ENCODE measurements at regions not wholly inside any gene's neighbourhood (a gene's known extent, or its start where the extent isn't known, plus 50 kb on each side); places are given as distances from the start of the nearest gene placed in this dataset.
"Not testable (repeated sequence)": the region's sequence is repeated elsewhere in the genome, so short reads cannot be mapped to it uniquely, and the experiment has no call there.

- H4K20me1 ChIP-seq (ENCODE audit: insufficient read depth, low read depth, low read length) = no peaks in the 10 kb centered on the region
- H3K9ac ChIP-seq (ENCODE audit: low read length) = no peak overlapping the region
- H3K4me1 ChIP-seq (ENCODE audit: low read length) = no peaks in the 10 kb centered on the region
- no peaks in the 10 kb centered on the region for H3K9me2 ChIP-seq (replicated peaks; ENCODE audit: insufficient read depth, low read length)
- H3K79me2 ChIP-seq (ENCODE audit: low read length) = no peaks in the 10 kb centered on the region
- no peaks in the 10 kb centered on the region for H3K36me3 ChIP-seq (ENCODE audit: insufficient read depth, low read length)
- H3K4me2 ChIP-seq (ENCODE audit: low read depth, low read length, poor library complexity, severe bottlenecking) = no peak overlapping the region
- no peak overlapping the region for H3K27ac ChIP-seq (ENCODE audit: low read length)
- DNase-seq = no peak
- H3K4me3 ChIP-seq (ENCODE audit: low read length) = no peak overlapping the region
- no peak overlapping the region for H2AFZ ChIP-seq (ENCODE audit: low read length)
- H3K9me3 ChIP-seq (ENCODE audit: low read length) = no peaks in the 10 kb centered on the region
- no peaks in the 10 kb centered on the region for H3K27me3 ChIP-seq (ENCODE audit: low read length)
Observed at GRCh38 chr12:67477681-67478265, 170.8 kb upstream of the DYRK2 start.

GRCh38 chr12:67482751-67483661 is 165.5 kb upstream of the DYRK2 start:
- H3K4me3 ChIP-seq (ENCODE audit: low read length) = no peak overlapping the region
- H3K27ac ChIP-seq (ENCODE audit: low read length) = no peak overlapping the region
- H3K36me3 ChIP-seq (ENCODE audit: insufficient read depth, low read length) = no peaks in the 10 kb centered on the region
- no peak overlapping the region for H3K9ac ChIP-seq (ENCODE audit: low read length)
- no peaks in the 10 kb centered on the region for H3K9me2 ChIP-seq (replicated peaks; ENCODE audit: insufficient read depth, low read length)
- no peaks in the 10 kb centered on the region for H3K79me2 ChIP-seq (ENCODE audit: low read length)
- no peak overlapping the region for H3K4me2 ChIP-seq (ENCODE audit: low read depth, low read length, poor library complexity, severe bottlenecking)
- H4K20me1 ChIP-seq (ENCODE audit: insufficient read depth, low read depth, low read length) = no peaks in the 10 kb centered on the region
- no peaks in the 10 kb centered on the region for H3K27me3 ChIP-seq (ENCODE audit: low read length)
- H2AFZ ChIP-seq (ENCODE audit: low read length) = no peak overlapping the region
- H3K4me1 ChIP-seq (ENCODE audit: low read length) = no peaks in the 10 kb centered on the region
- DNase-seq = no peak
- H3K9me3 ChIP-seq (ENCODE audit: low read length) = no peaks in the 10 kb centered on the region

- Histone ChIP-seq H3K9me3 (ENCODE audit: low read length) (peaks cover 3% of the 10 kb centered on the region; the same call in 1 of the 2 replicates), H3K27me3 (ENCODE audit: low read length) (no peaks in the 10 kb centered on the region), H2AFZ (ENCODE audit: low read length) (no peak overlapping the region), H3K9ac (ENCODE audit: low read length) (no peak overlapping the region), H3K27ac (ENCODE audit: low read length) (no peak overlapping the region), H3K4me1 (ENCODE audit: low read length) (no peaks in the 10 kb centered on the region), H3K4me3 (ENCODE audit: low read length) (no peak overlapping the region), H3K9me2 (replicated peaks; ENCODE audit: insufficient read depth, low read length) (no peaks in the 10 kb centered on the region), H3K36me3 (ENCODE audit: insufficient read depth, low read length) (no peaks in the 10 kb centered on the region), H4K20me1 (ENCODE audit: insufficient read depth, low read depth, low read length) (no peaks in the 10 kb centered on the region), H3K79me2 (ENCODE audit: low read length) (no peaks in the 10 kb centered on the region), H3K4me2 (ENCODE audit: low read depth, low read length, poor library complexity, severe bottlenecking) (no peak overlapping the region)
- DNase-seq = no peak
Observed at GRCh38 chr12:67483871-67484554, 164.5 kb upstream of the DYRK2 start.

- no peaks in the 10 kb centered on the region for H3K27me3 ChIP-seq (ENCODE audit: low read length)
- H3K27ac ChIP-seq (ENCODE audit: low read length) = no peak overlapping the region
- no peak for DNase-seq
Observed at GRCh38 chr12:67484791-67485480, 163.6 kb upstream of the DYRK2 start.

GRCh38 chr12:67486671-67487070 is 161.9 kb upstream of the DYRK2 start:
- H3K4me2 ChIP-seq (ENCODE audit: low read depth, low read length, poor library complexity, severe bottlenecking) = no peak overlapping the region
- no peaks in the 10 kb centered on the region for H3K36me3 ChIP-seq (ENCODE audit: insufficient read depth, low read length)
- no peaks in the 10 kb centered on the region for H3K4me1 ChIP-seq (ENCODE audit: low read length)
- H2AFZ ChIP-seq (ENCODE audit: low read length) = no peak overlapping the region
- H3K9me3 ChIP-seq (ENCODE audit: low read length) = peaks cover 6% of the 10 kb centered on the region; the same call in 1 of the 2 replicates
- no peak for DNase-seq
- H3K9me2 ChIP-seq (replicated peaks; ENCODE audit: insufficient read depth, low read length) = no peaks in the 10 kb centered on the region
- H3K27ac ChIP-seq (ENCODE audit: low read length) = no peak overlapping the region
- H4K20me1 ChIP-seq (ENCODE audit: insufficient read depth, low read depth, low read length) = no peaks in the 10 kb centered on the region
- H3K27me3 ChIP-seq (ENCODE audit: low read length) = peaks cover 3% of the 10 kb centered on the region; the same call in 1 of the 2 replicates
- H3K9ac ChIP-seq (ENCODE audit: low read length) = no peak overlapping the region
- no peaks in the 10 kb centered on the region for H3K79me2 ChIP-seq (ENCODE audit: low read length)
- H3K4me3 ChIP-seq (ENCODE audit: low read length) = no peak overlapping the region

More at GRCh38 chr12:67484791-67485480, 163.6 kb upstream of the DYRK2 start:
- Histone ChIP-seq H3K79me2 (ENCODE audit: low read length) (no peaks in the 10 kb centered on the region), H3K36me3 (ENCODE audit: insufficient read depth, low read length) (no peaks in the 10 kb centered on the region), H3K4me2 (ENCODE audit: low read depth, low read length, poor library complexity, severe bottlenecking) (no peak overlapping the region), H3K9me2 (replicated peaks; ENCODE audit: insufficient read depth, low read length) (no peaks in the 10 kb centered on the region), H3K9me3 (ENCODE audit: low read length) (peaks cover 6% of the 10 kb centered on the region; the same call in 1 of the 2 replicates), H3K9ac (ENCODE audit: low read length) (no peak overlapping the region), H4K20me1 (ENCODE audit: insufficient read depth, low read depth, low read length) (no peaks in the 10 kb centered on the region), H2AFZ (ENCODE audit: low read length) (no peak overlapping the region), H3K4me1 (ENCODE audit: low read length) (no peaks in the 10 kb centered on the region), H3K4me3 (ENCODE audit: low read length) (no peak overlapping the region)

- not testable (repeated sequence) for H3K4me3 ChIP-seq (ENCODE audit: low read length); H3K36me3 ChIP-seq (ENCODE audit: insufficient read depth, low read length); H3K4me1 ChIP-seq (ENCODE audit: low read length); H3K9me3 ChIP-seq (ENCODE audit: low read length); H2AFZ ChIP-seq (ENCODE audit: low read length); H3K27ac ChIP-seq (ENCODE audit: low read length); H4K20me1 ChIP-seq (ENCODE audit: insufficient read depth, low read depth, low read length); H3K9me2 ChIP-seq (replicated peaks; ENCODE audit: insufficient read depth, low read length); H3K27me3 ChIP-seq (ENCODE audit: low read length); H3K9ac ChIP-seq (ENCODE audit: low read length); H3K79me2 ChIP-seq (ENCODE audit: low read length); H3K4me2 ChIP-seq (ENCODE audit: low read depth, low read length, poor library complexity, severe bottlenecking); DNase-seq
Observed at GRCh38 chr12:67488349-67488748, 160.2 kb upstream of the DYRK2 start.

- DNase-seq = no peak
- Histone ChIP-seq H3K36me3 (ENCODE audit: insufficient read depth, low read length) (no peaks in the 10 kb centered on the region), H4K20me1 (ENCODE audit: insufficient read depth, low read depth, low read length) (no peaks in the 10 kb centered on the region), H3K27me3 (ENCODE audit: low read length) (peaks cover 3% of the 10 kb centered on the region; the same call in 1 of the 2 replicates), H3K27ac (ENCODE audit: low read length) (no peak overlapping the region), H3K4me1 (ENCODE audit: low read length) (no peaks in the 10 kb centered on the region), H3K9ac (ENCODE audit: low read length) (no peak overlapping the region), H3K4me2 (ENCODE audit: low read depth, low read length, poor library complexity, severe bottlenecking) (no peak overlapping the region), H3K79me2 (ENCODE audit: low read length) (no peaks in the 10 kb centered on the region), H3K4me3 (ENCODE audit: low read length) (no peak overlapping the region), H3K9me3 (ENCODE audit: low read length) (peaks cover 6% of the 10 kb centered on the region; the same call in 1 of the 2 replicates), H2AFZ (ENCODE audit: low read length) (no peak overlapping the region), H3K9me2 (replicated peaks; ENCODE audit: insufficient read depth, low read length) (no peaks in the 10 kb centered on the region)
Observed at GRCh38 chr12:67489007-67489406, 159.5 kb upstream of the DYRK2 start.
